ENCODE measurements at regions not wholly inside any gene's neighbourhood (a gene's known extent, or its start where the extent isn't known, plus 50 kb on each side); places are given as distances from the start of the nearest gene placed in this dataset.

- no peak overlapping the region for H3K9ac ChIP-seq (ENCODE audit: insufficient read depth, low read depth, low read length)
- H3K4me1 ChIP-seq (ENCODE audit: insufficient read depth, low read length): no peaks in the 10 kb centered on the region
- WGBS (ENCODE audit: low lambda C conversion rate): 44% methylated on average over 10 of the region's 14 CpGs
- intact Hi-C loops (cut with micrococcal nuclease; ENCODE audit: unreplicated experiment) (no loop called here), in situ Hi-C loops (cut with HindIII; ENCODE audit: extremely low pct_ligation_motif_present, low pct_unique_long_range_greater_than_20kb) (no loop called here)
- POLR2A ChIA-PET: no interaction called here
- H3K79me2 ChIP-seq (ENCODE audit: insufficient read depth, low read length): no peaks in the 10 kb centered on the region
- no peak for FAIRE-seq
- no TSS peak for BruUV-seq (replicated peaks)
- no peaks in the 10 kb centered on the region; the same call in 1 of the 2 replicates for H3K9me3 ChIP-seq (ENCODE audit: low read length)
- H3K4me3 ChIP-seq (replicated peaks in 1 of 3; ENCODE audit: insufficient read depth in 1 of 3, low read depth in 2 of 3, low read length in 3 of 3): no peak overlapping the region
- no peak for ATAC-seq
- H2AFZ ChIP-seq (ENCODE audit: low read length): no peak overlapping the region
- CTCF ChIA-PET (ENCODE audit: low intra/inter-chr PET ratio, low total read pairs): no interaction called here
- peaks cover 0 to 14% of the 10 kb centered on the region in 2 experiments; a peak in 3 of 5 replicates for H3K27me3 ChIP-seq (ENCODE audit: control insufficient read depth in 1 of 2, insufficient read depth in 2 of 2, low read length in 2 of 2)
- H4K20me1 ChIP-seq (ENCODE audit: insufficient read depth, low read length): no peaks in the 10 kb centered on the region
- DNase-seq (ENCODE audit: low spot score): no peak
- H3K36me3 ChIP-seq (replicated peaks in 1 of 2; ENCODE audit: control insufficient read depth in 1 of 2, insufficient read depth in 2 of 2, low read length in 2 of 2): no peaks in the 10 kb centered on the region
- no peak overlapping the region for H3K27ac ChIP-seq (ENCODE audit: extremely low read length, insufficient read depth, low read length)
- H3K4me2 ChIP-seq (ENCODE audit: low read depth, low read length): no peak overlapping the region
- TF ChIP-seq REL (CRISPR knock-in tag; conservative IDR thresholded peaks at IDR 0.05) (no peak), ZNF382 (CRISPR knock-in tag; IDR thresholded peaks at IDR 0.05; ENCODE audit: borderline replicate concordance) (no peak), ZNF605 (CRISPR knock-in tag; IDR thresholded peaks at IDR 0.05) (no peak), ZNF558 (CRISPR knock-in tag; IDR thresholded peaks at IDR 0.05; ENCODE audit: borderline replicate concordance) (no peak), ZSCAN22 (CRISPR knock-in tag; IDR thresholded peaks at IDR 0.05) (no peak), ZNF138 (CRISPR knock-in tag; IDR thresholded peaks at IDR 0.05; ENCODE audit: low read depth) (no peak), RNF2 (conservative IDR thresholded peaks at IDR 0.05; ENCODE audit: low read depth) (no peak), ZNF569 (CRISPR knock-in tag; IDR thresholded peaks at IDR 0.05; ENCODE audit: borderline replicate concordance) (no peak), HES4 (CRISPR knock-in tag; IDR thresholded peaks at IDR 0.05; ENCODE audit: borderline replicate concordance) (no peak), ATF3 (CRISPR knock-in tag; IDR thresholded peaks at IDR 0.05) (no peak), KLF11 (CRISPR knock-in tag; IDR thresholded peaks at IDR 0.05) (no peak), ZNF280B (CRISPR knock-in tag; IDR thresholded peaks at IDR 0.05; ENCODE audit: borderline replicate concordance) (no peak), PRPF4 (IDR thresholded peaks at IDR 0.05; ENCODE audit: low read depth, low read length, poor library complexity, severe bottlenecking) (no peak), TOE1 (CRISPR knock-in tag; IDR thresholded peaks at IDR 0.05) (no peak), BCL6 (CRISPR knock-in tag; IDR thresholded peaks at IDR 0.05) (no peak)
These were observed 822.7 kb downstream of the GALR1 start for GRCh38 chr18:78072375-78072774.

Measured in HepG2 (cell line).